ENCODE measurements at regions not wholly inside any gene's neighbourhood (a gene's known extent, or its start where the extent isn't known, plus 50 kb on each side); places are given as distances from the start of the nearest gene placed in this dataset.
"Not testable (repeated sequence)": the region's sequence is repeated elsewhere in the genome, so short reads cannot be mapped to it uniquely, and the experiment has no call there.

- DNase-seq (ENCODE audit: low read depth): no peak
Observed at GRCh38 chr14:34300882-34301734, 160.9 kb downstream of the SPTSSA start.

GRCh38 chr14:34300330-34300729 lies 161.7 kb downstream of the SPTSSA start:
- DNase-seq (ENCODE audit: low read depth): no peak

DNA sequence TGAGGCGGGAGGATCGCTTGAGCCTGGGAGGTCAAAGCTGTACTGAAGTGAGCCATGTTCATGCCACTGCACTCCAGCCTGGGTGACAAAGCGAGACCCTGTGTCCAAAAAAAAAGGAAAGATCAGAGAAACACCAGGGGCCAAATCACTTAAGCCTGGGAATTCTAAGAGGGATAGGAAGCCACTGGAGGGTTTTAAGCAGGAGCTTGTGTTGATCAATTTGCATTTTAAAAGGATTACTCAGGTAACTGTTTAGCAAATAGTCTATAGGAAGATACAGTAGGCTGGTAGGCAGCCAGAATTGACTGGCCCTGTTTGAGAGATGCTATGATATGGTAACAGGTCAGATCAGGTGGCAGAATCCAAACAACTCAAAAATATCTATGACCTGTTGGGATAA lies 162.7 kb downstream of the SPTSSA start:
- no peak for DNase-seq (ENCODE audit: low read depth)

DNA sequence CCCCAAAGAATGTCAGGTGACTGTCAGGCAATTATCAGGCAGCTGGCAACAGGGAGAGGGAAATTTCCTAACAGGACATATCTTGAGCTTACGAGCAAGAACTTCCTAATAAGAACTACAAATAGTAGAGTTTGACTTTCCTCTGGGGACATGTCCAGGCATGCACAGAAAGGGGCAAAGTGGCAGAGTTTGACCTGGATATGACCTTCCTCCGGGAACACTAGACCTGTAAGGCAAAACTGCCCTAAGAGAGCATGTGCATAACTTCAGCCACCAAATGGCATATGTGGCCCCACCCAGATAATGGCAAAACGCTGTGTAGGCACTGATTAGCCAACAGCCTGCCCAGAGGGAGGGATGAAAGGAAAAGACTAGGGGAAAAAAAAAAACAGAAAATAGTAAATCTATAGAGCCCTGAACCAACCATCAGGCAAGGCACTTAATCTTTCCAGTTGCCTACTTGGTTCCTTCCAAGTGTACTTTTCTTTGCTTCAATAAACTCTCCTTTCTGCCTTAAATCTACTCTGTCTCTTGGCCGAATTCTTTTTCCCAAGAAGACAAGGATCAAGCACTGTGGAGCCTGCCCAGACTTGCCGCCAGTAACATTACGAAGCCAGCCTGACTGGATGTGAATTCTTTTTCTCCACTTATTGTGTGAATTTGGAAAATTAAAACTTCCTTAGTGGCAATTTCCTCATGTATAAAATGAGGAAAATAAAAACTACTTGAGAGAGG lies 164.1 kb downstream of the SPTSSA start:
- no peak for DNase-seq (ENCODE audit: low read depth)

- DNase-seq (ENCODE audit: low read depth): no peak
Observed at GRCh38 chr14:34283590-34283989, 178.4 kb downstream of the SPTSSA start.

DNA sequence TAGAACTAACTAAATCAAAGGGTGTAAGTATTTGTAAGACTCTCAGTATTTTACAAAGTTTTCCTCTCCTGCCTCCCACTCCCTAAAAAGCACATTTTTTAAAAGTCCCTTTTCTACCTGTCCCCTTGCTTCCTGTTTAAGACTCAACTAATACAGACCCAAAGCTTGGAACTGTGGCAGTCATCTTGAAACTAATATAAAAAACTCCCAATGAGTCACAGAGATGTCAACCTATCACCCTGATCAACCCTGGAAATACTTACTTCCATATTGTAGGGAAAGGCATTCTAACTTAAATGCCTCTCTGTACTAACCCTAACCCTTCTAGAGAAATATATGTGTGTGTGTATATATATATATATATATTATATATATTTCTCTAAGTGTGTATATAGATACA lies 184.8 kb downstream of the SPTSSA start:
- no peak for DNase-seq (ENCODE audit: low read depth)

GRCh38 chr14:34275530-34275929 lies 186.5 kb downstream of the SPTSSA start:
- no peak for DNase-seq (ENCODE audit: low read depth)

- DNase-seq (ENCODE audit: low read depth): no peak
Observed at GRCh38 chr14:34275078-34275477, 187.0 kb downstream of the SPTSSA start.

GRCh38 chr14:34273716-34274115 lies 188.3 kb downstream of the SPTSSA start:
- not testable (repeated sequence) for DNase-seq (ENCODE audit: low read depth)

DNA sequence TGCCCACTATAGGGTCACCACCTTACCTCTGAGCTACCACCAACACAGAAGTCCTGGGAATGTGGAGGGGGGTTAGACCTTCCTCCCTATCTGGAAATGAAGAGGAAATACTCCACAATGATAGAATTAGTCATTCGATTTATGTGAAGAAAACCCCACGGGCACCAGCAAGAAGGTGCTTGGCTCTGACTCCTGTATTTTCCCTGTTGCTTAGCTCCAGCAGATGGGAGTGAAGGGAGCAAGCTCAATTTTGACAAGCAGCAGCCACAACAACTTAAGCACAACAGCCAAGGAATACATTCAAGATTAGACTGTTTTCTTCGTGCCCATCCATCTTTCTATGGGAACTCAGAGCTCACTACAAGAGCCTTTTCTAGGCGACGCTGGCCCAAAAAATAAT lies 191.7 kb downstream of the SPTSSA start:
- DNase-seq (ENCODE audit: low read depth): no peak

DNA sequence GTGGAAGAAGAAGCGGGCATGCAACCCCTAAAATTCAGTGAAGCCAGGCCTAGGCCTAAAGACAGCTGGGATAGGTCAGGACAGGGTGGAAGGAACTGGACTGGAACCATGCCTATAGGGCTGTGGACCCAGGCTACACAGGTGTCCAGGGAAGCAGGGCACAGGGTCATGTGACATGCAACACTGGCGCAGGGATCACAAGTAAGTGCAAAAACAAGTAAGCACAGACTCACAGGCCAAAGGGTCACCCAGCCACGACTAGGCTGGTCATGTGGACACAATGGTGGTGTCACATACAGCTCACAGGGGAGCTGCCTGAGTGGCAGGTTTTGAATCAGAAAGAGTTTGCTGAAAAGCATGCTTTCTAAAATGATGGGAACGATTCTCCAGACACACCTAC lies 195.7 kb downstream of the SPTSSA start:
- DNase-seq (ENCODE audit: low read depth): no peak

- DNase-seq (ENCODE audit: low read depth): no peak
Observed at GRCh38 chr14:34262127-34262910, 199.7 kb downstream of the SPTSSA start.

DNA sequence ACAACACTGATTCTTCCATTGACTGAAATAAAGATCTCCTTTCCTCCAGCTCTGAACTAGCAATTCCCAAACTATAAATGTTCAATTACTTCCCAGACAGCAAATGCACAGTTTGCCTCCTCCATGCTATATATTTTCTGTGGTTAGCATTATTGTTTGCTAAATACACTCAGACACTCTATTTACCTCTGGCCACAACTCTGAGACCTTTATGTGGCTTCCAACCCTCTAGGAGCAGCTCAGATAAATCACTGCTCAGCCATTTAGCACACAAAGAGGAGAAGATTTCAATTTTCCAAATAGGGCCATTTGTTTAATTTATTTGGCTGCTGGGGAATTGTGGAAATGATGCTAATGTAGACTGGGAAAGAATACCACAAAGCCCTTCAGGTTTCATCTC lies 202.0 kb downstream of the SPTSSA start:
- no peak for DNase-seq (ENCODE audit: low read depth)

DNA sequence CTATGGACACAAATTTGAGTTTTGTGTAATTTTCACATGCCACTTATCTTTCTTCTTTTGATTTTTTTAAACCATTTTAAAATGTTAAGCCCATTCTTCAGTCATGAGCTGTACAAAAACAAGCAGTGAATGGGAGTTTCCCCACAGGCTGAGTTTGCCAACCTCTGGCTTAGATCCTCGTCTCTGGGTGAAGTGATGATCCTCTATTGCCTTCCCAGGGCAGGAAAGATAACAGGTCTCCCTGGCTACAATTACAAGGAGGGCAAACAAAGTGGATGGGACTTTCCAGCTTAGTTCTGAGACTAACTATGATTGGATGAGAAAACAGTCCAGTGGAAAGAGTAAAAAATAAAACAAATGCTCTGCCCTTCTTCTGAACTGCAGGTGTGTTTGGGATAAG lies 203.7 kb downstream of the SPTSSA start:
- DNase-seq (ENCODE audit: low read depth): no peak

GRCh38 chr14:34257505-34257904 lies 204.5 kb downstream of the SPTSSA start:
- DNase-seq (ENCODE audit: low read depth): no peak

- DNase-seq (ENCODE audit: low read depth): no peak
Observed at GRCh38 chr14:34256223-34256622, 205.8 kb downstream of the SPTSSA start.

DNA sequence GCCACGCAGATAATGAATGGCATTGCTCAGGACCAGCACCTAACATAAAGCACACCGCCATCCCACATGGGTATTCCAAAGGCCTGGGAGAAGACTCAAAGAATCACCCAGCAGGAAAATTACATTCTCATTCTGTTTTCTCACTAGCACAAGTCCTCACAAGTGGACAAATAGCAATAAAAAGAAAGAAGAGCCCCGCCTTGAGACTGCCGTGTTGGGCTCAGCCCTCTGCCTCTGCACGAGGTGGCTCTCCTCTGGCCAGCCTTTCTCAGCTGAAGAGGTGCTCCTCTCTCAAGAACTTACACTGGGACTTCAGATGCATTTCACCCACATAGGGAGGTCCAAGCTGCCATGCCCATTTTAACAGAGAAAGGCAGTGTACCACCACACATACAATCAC lies 207.5 kb downstream of the SPTSSA start:
- DNase-seq (ENCODE audit: low read depth): no peak

DNA sequence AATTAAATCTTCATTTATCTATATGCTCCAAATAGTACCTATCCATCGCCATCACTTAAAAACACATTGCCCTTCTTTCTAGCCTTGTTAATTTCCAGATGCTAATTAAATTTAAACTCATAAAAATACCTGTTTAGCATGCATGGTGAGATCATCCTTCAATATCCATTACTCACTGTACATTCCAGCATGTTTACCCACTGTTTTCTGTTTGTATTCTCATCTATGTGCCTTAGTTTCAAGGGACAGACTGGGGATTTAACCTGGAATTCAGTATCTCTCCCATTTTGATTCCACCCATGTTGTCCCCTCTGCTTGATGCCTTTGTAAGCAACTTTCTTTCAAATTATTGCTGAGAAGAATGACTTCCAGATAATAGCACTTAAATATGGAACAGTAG lies 208.0 kb downstream of the SPTSSA start:
- no peak for DNase-seq (ENCODE audit: low read depth)

DNA sequence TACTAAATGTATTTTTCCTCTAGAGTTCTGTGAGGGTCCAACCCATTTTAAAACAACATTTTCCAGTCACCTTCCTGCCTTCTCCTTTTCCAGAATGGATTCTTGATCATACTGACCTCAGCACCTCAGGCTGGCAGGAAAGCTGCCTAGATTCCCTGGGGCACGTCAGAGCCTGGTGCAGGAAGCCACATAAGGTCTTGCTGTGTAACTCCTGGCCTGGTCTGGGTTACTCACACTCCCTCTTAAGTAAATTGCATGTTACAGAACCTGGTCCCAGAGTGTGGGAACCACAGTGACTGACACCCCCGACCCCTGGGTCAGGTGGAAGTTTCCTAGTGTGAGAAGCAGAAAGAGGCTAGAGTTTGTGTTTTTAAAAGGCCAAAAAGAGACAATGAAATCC lies 209.8 kb downstream of the SPTSSA start:
- DNase-seq (ENCODE audit: low read depth): no peak

- DNase-seq (ENCODE audit: low read depth): no peak
Observed at GRCh38 chr14:34251662-34252061, 210.4 kb downstream of the SPTSSA start.

DNA sequence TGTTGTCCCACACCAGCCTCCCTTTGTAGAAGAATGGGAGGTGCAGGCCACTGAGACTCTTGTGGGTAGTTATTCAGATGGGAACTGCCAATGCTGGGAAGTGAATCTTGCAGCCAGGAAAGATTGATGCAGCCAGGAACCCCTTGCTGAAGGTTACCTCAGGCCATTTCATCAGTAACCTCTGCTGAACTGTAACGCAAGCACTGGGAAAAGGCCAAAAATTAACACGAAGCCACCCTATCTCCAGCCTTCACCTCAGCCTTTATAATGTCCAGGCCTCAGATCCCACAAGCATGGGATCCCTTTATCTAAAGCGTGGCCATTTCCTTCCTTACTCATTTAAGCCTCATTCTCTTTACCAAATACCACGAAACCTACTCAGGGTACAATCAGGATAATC lies 211.1 kb downstream of the SPTSSA start:
- DNase-seq (ENCODE audit: low read depth): no peak

DNA sequence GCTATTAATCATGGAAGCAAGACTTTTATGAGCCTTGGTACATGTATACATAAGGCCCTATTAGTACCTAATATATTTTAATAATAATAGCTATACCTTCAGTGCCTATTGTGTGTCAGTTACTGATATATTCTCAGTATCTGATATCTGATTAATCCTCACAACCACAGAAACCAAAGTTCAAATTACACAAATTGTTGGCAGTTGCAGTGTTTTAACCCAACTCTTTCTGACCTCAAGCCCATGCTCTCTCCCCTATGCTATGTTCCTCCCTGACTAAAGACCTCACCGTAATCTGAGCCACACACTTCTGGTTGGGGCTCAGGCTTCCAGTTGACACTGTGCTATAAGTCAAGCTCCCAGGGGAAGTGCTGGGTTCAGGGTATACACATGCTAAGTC lies 214.4 kb downstream of the SPTSSA start:
- no peak for DNase-seq (ENCODE audit: low read depth)

GRCh38 chr14:34246206-34246605 lies 215.8 kb downstream of the SPTSSA start:
- DNase-seq (ENCODE audit: low read depth): no peak
